ENCODE measurements at regions not wholly inside any gene's neighbourhood (a gene's known extent, or its start where the extent isn't known, plus 50 kb on each side); places are given as distances from the start of the nearest gene placed in this dataset.
A peak's percentile ranks its signal among the peaks of the same experiment; 100 is the strongest.

GRCh38 chr5:67248703-67249589, 52.3 kb upstream of the CD180 start:
- H3K79me2 ChIP-seq (ENCODE audit: control insufficient read depth, insufficient read depth, low read length, unreplicated experiment) = no peaks in the 10 kb centered on the region
- peaks cover 44% of the 10 kb centered on the region for H3K4me1 ChIP-seq (ENCODE audit: control insufficient read depth, insufficient read depth, low read length, unreplicated experiment)
- 0 out of 2 replicates have a peak, but pooled peaks cover 4% of the 10 kb centered on the region for H3K36me3 ChIP-seq (ENCODE audit: insufficient read depth, low read length)
- H3K27me3 ChIP-seq (ENCODE audit: insufficient read depth, low read length) = no peaks in the 10 kb centered on the region
- H3K4me3 ChIP-seq (ENCODE audit: low read depth, low read length) = no peak overlapping the region
- peak overlapping the region; percentile 9 for H2AFZ ChIP-seq (ENCODE audit: low read length, unreplicated experiment)
- H3K27ac ChIP-seq (ENCODE audit: low read depth, low read length) = peak overlapping the region; percentile 50

- Histone ChIP-seq H3K27ac (ENCODE audit: low read depth, low read length) (no peak overlapping the region), H3K79me2 (ENCODE audit: control insufficient read depth, insufficient read depth, low read length, unreplicated experiment) (no peaks in the 10 kb centered on the region), H3K27me3 (ENCODE audit: insufficient read depth, low read length) (no peaks in the 10 kb centered on the region), H3K4me1 (ENCODE audit: control insufficient read depth, insufficient read depth, low read length, unreplicated experiment) (peaks cover 41% of the 10 kb centered on the region), H3K4me3 (ENCODE audit: low read depth, low read length) (no peak overlapping the region), H3K36me3 (ENCODE audit: insufficient read depth, low read length) (no peaks in the 10 kb centered on the region), H2AFZ (ENCODE audit: low read length, unreplicated experiment) (peak overlapping the region; percentile 62)
These were observed 50.1 kb upstream of the CD180 start for GRCh38 chr5:67246546-67247268.
